Stimulated activated CD4-positive, alpha-beta T cell treated with anti-CD3 and anti-CD28 coated beads, Interleukin-4, amount 100 ng/mL, for 48 hours (primary cell): ENCODE measurements at regions not wholly inside any gene's neighbourhood (a gene's known extent, or its start where the extent isn't known, plus 50 kb on each side); places are given as distances from the start of the nearest gene placed in this dataset.
"Not testable (repeated sequence)": the region's sequence is repeated elsewhere in the genome, so short reads cannot be mapped to it uniquely, and the experiment has no call there.

Experiments
- DNase-seq, 2 donors: peaks; one replicate each; pipeline ENCODE4 v3.0.0-alpha.2; 2020; ENCODE audit warnings: low read depth in 2 of 2

DNA sequence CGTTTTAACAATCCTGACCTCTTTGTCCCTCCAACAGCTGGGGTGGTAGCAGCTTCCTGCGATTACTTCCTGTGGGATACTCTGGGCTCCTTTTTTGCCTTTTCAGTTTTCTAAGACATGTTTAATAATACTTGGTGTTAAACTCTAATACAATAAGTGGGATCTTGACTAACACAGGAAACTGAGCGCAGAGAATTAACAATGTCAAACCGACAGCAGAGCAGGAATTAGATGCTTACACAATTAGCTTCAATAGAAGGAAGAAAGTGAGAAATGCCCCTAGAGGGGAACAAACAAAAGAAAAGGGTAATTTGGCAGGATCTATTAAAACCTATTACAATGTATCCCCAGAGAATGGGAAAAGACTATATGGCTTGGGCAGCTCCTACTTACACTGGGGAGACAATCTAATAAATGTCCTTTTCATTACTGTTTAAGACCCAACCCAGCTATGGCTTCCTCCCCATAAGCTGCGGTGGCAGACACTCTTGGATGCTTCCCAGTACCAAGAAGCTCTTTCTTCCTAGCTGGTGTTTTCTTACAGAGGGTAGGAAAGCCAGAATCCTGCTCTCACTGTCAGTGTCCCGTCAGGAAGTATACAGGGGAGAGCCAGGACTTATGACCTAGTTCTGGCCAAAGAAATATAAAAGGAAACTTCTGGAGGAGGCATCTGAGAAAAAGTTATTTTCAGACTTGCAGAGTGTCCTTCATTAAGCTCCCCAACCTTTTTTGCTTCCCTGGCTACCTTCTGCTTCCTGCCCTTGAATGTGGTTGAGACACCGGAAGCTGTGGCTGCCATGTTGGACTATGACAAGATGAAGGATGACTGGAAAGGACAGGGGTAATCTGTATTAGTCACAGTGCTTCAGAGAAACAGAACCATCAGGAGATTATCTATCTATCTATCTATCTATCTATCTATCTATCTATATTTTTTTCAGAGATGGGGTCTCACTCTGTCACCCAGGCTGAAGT lies 194.1 kb upstream of the KBTBD8 start:
- no peak for DNase-seq

DNA sequence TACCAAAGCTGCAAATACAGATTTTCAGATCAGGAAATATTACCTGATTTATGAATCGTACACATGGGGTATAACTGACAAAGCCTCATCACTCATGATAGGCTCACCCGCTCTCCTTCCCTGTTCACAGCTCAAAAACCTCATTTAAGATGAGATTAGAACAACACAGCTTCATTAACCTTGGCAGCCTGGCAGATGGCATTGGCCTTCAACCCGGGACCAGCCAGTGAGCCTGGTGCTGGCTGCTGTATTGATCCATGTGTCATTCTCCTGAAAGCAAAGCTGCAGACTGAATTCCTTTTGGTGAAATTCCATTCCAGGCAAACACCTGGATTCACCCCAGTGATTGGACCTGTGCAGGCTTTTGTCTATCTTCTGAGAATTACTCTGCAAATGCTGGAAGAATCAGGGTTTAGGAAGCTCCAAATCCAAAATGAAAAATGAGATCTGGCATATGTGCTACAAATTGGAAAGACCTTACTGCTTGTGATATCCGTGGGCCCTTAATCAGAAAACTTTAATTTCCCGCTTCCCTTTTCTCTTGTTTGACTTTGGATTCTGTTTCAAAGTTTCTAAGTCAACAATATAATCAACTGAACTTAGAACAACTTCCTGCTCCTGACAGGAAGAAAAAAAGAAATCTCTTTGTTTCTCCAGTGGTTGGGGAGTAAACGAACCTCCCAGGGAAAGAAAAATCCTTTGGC lies 189.1 kb upstream of the KBTBD8 start:
- no peak for DNase-seq

DNA sequence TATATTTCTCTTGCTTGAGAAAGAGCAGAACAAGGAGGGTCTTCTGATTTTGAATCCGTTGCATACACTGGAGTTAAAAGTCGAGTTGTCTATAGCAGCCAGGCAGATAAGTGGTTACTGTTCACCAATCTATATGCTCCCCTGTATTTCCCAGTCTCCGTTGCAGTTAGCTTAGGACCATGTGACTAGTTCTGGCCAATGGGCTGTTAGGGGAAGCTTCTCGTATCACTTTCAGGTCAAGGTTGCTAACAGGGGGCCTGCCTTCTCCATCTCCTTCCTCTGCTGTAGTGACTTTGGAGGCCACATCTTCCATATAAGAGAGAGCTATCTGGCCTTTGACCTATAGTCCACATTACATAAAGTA lies 188.5 kb upstream of the KBTBD8 start:
- DNase-seq = no peak

DNA sequence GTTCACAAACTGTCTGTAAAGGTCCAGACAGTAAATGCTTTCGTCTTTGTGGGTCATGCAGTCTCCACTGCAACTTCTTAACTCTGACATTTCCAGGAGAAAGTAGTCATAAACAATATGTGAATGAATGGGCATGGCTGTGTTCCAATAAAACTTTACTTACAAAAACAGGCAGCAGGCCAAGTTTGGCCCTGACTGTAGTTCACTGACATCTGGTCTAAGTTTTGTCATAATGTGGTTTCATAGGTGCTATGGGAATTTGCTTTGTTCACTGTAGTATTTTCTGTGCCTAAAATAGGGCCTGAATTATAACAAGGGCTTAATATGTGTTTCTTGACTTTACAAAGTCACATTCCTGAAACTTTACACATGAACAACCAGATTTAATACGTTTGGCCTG lies 186.0 kb upstream of the KBTBD8 start:
- DNase-seq = no peak

DNA sequence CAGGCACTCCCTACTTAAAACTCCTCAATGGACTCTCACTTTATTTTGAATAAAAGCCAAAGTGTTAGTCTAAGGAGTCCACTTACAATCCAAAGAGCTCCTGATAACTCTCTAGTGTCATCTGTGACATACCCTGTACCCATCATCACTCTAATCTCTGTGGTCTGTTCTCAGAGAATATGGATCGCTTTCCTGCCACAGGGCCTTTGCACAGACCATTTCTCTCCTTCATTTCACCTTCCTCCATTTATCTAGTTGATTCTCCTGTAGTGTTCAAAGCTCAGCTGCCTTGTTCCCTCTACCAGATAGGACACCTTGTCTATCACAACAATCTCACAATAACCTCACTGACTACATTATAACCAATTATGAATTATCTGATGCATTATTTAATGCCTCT lies 185.4 kb upstream of the KBTBD8 start:
- no peak for DNase-seq

DNA sequence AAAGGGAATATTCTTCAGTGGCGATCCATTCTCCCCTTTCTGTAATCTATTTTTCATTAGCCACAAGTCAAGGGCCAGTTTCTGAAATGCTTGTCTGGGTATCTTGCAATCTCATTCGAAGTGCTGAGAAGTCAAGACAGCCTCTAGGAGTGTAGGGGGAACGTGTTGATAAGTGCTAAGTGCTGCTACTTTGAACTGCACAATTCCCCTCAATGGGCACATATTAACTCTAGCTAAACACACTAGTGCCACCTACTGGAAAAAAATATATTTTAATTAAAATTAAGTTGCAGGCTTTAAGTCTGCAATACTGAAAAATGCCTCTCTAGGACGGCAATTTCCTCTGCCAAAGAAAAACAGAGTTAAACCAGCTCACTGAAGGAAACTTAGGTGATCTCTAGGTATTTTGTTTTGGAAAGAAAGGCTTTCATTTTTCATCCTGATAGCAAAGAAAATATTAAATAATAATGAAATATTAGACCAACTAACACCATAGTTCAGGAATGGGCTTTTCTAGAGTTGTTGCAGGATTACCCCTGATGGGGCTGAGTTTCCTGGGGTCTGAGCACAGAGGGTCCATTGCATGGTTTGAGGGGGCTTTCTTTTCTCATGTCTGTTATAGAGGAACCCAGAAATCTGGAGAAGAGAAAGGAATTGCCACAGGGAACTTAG lies 181.9 kb upstream of the KBTBD8 start:
- DNase-seq = no peak

DNA sequence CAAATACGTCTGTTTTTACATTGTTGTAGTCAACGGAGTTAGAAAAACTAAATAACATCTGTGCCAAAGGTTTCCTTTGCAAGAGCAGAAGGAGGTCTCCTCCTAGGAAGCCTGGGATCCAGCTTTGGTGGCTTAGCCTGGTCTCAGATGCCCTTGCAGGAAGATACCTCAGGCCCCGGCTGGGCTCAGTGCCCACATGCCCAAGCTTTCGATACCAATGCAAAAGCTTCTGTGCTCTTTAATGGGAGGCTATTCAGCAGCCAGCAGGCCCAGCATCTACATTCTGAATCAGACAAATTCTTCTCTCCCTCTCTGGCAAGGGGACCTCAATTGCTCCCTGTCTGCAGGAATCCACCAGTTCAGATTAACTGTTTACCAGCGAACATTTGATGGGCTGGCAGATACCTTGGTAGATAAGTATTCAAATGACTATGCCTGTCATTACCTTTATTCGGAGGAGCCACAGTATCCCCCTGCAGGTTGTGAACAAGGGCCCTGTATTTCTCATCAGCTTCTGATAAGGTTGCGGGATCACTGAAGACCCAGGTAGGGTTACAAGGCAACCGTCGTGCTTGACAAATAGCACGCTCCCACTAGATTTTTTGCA lies 180.1 kb upstream of the KBTBD8 start:
- no peak for DNase-seq

DNA sequence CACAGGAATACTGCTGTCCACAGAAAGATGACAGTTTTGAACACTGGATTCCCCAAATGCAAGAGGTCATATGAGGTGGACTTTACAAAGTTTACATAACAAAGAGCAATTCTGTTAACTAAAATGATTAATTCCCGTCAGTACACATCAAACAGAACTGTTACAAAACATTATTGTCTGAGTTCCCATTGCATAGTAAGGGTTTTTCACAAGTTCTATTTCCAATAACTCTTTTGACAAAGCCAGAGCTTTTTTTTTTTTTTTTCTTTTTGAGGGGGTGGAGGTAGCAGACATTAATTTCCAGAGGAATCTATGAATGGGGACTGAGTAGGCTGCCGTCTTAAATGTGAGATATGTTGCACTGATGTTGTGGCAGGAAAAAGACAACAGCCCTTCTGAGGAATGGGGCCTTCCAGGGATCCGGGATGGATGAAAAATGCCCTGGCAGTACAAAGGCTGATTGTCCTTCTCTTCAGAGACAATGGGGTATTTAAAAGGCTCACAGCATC lies 178.1 kb upstream of the KBTBD8 start:
- DNase-seq = no peak

DNA sequence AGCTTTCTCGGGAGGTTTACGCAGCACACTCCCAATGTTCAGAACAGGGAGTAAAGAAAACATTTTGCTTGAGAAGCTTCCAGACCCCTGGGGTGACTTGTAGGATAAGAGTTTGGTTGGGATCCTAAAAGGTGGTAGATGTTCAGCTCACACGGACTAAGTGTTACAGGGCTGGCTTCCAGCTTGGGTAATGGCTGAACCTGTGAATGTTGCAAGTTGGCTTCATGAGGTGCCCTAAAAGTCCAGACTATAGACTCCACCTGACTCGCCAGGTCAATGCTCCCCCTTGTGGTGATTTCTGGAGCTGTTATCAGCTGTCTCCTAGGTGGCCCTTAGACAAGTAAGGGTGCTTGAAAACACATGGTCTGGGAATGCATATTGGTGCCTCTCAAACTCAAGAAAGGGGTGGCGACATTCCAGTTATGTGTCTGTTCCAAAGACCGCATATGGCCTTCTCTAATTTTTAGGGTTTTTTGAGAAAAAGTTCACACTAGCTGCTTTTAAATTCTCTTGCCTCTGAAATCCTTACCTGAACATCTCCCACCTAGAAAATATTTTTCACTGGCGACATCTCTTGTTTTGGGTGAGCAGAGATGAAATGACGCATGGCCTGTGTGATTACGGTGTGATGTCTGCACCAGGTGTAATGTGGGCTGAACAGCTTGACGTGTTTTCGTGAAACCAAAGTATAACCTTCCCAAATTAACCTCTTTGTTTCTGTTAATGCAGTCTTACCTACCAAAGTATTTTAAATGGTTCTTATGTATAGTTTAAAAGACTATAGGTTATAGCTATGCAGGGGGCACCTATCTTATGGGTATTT lies 175.7 kb upstream of the KBTBD8 start:
- peak; percentile 57 to 61 for DNase-seq

DNA sequence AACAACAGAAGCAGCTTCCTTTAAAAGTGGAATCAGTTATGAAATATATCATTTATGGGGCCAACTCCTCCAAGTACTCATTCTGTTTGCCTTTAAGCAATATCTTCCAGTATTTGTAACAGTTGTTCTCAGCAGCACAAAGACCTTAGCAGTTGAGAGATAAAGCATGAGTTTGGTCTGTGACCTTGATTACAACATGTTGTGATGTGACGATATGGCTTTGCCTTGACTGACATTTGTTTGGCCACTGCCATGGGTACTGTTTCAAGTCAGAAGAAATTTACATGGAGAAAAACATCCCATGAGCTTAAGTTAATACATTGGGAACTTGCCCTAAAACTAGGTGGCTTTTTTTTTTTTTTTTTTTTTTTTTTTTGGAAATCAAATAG lies 175.1 kb upstream of the KBTBD8 start:
- DNase-seq = no peak

DNA sequence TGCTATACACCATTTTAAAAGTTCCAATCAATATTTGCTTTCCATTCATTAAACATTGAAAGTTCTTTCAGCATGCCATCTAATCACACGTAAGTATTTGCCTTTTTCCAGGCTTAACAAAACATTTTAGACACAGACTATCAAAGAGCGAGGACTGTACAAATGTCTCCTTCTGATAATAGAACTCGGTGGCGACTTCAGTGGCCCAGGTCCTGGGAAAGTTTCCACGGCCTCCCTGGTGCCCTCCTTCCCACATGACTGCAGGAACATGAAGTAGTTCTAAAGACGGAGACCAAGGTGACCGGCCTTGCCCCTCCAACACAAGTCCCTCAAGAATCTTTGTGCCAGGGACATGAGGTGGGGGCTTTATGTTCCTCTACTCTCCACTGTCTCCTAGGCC lies 174.6 kb upstream of the KBTBD8 start:
- no peak for DNase-seq

DNA sequence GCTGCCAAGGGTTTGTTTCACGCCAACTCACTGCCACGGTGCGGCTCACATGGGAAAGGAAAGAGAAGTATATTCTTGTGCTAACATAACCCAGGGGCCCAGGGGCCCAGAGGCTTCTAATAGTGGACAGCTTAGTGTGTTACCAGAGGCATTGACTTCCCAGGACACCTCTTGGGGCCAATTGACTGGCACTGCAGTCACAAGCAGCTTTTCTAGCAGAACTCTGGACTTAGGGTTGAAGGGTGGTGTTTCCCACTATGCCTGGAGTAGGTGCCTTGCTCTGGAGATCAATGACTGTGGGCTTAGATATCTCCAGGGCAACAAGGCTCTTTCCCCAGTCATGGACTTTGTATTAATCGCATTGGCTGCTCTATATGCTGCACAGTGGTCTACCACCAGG lies 172.7 kb upstream of the KBTBD8 start:
- no peak for DNase-seq

DNA sequence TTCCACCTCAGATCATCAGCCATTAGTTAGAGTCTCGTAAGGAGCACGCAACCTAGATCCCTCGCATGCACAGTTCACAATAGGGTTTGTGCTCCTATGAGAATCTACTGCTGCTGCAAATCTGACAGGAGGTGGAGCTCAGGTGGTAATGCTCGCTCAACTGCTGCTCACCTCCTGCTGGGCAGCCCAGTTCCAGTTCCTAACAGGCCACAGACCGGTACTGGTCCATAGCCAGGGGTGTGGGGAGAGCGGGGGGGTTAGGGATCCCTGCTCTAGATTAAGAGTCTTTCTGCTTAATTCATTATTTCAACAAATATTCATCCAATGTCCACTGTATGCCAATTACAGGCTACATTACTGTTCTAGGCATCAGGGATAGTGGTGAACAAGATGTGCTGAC lies 170.4 kb upstream of the KBTBD8 start:
- DNase-seq = no peak

DNA sequence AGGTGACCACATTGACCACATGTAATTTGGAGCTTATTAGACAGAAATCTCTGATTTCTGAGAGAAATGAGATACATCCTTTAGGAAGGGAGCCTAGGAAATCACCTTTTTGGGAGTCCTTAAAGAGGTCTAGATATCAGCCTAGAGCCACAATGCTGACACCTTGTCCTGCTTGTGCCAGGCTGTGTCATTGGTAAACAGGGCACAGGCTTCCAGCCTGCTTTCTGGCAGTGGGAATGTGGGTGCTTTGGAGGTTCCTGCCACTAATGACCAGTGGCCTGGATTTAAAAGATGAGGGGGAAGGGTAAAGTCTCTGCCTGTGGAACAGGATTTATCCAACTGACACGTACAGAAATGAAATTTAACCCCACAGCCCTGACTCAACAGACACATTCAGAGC lies 169.8 kb upstream of the KBTBD8 start:
- DNase-seq = no peak

DNA sequence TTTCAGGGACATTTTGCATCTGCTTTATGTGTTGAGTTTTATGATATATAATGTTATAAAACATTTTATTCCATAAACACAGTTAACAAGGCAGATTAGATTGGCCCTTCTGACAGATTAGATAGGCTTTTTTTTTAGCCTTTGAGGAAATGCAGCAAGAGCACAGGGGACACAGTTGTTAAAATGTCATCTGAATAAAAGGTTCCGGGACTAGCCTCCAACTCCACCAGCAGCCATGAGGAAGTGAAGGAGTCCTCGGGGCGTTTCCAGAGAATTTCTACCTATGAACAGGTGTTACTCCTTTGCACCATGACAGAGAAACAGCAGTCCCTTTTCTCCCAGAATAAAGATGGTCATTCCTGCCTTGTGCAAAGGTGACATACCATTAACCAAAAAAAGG lies 167.8 kb upstream of the KBTBD8 start:
- no peak for DNase-seq

DNA sequence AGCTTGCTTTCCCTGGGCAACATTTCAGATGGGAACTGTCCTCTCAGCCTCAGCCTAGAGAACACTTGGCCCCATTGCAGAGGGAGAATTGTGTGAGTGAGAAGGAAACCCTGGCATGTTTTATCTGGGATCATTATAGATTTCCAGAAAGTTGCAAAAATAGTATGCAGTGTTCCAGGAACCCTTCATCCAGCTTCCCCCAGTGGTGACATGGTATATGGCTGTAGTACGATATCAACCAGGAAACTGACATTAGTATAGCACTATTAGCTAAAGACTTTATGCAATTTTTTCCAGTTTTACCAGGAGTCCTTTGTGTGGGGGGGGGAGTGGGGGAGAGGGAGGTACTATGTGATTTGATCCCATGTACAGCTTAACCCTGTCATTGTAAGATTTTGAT lies 166.2 kb upstream of the KBTBD8 start:
- no peak for DNase-seq

DNA sequence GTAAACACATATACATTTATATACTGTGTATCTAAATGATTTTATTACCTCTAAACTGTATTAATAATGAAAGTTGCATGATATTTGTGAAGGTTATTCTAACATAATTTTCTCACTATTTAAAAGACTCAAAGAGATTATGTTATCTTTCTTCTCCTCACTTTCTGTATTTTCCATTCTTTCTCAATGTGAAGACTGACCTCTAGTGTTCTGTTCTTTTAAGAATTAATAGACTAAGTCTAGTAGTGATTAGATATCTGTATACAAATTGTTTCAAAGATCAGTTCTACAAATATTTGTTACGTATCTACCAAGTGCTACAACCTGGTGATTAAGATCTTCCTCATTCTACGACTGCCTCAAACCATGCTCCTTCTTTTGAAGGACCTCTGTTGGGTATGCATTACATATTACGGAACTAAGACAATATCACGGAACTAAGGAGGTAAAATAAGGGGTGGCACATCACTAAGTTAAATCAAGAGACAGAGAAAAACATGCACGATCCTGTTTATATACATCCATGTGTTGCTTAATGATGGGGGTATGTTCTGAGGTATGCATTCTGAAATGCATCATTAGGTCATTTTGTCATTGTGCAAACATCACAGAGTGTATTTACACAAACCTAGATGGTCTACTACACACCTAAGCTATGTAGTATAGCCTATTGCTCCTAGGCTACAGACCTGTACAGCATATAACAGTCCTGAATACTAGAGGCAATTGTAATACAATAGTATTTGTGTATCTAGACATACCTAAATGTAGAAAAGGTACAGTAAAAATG lies 161.5 kb upstream of the KBTBD8 start:
- no peak for DNase-seq

DNA sequence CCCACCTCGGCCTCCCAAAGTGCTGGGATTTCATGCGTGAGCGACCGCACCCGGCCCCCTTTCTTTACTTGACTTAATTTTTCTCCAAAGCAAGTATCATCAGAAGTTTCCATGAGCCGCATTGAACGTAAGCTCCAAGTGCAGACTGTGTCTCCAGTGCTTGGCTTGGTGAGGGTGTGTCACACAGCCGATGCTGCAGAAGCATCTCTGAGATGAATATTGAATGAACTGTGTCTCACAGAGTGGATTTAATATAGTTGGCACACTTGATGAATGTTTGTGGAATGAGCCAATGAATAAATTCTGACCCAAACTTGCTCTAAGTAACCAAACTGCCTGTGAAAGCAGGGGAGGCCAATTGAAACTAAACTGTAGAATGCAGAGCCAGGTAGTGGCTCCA lies 159.4 kb upstream of the KBTBD8 start:
- no peak for DNase-seq

DNA sequence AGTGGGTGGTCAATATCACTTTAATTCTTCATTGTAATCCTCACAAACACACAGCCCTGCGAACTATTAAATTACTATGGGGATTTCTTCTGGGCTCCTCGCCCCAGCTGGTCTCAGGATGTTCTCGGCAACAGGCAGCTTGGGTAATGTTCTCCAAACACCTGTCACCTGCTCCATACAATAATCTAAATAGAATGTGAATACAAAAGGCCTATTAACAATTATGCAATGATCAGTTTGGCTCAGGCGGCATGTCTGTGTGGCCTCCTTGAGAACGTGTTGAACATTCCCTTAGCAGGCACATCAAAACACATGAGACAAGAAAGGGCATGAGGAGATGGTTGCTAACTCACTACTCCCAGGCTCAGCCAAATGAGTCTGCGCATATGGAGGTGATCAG lies 158.6 kb upstream of the KBTBD8 start:
- no peak for DNase-seq

DNA sequence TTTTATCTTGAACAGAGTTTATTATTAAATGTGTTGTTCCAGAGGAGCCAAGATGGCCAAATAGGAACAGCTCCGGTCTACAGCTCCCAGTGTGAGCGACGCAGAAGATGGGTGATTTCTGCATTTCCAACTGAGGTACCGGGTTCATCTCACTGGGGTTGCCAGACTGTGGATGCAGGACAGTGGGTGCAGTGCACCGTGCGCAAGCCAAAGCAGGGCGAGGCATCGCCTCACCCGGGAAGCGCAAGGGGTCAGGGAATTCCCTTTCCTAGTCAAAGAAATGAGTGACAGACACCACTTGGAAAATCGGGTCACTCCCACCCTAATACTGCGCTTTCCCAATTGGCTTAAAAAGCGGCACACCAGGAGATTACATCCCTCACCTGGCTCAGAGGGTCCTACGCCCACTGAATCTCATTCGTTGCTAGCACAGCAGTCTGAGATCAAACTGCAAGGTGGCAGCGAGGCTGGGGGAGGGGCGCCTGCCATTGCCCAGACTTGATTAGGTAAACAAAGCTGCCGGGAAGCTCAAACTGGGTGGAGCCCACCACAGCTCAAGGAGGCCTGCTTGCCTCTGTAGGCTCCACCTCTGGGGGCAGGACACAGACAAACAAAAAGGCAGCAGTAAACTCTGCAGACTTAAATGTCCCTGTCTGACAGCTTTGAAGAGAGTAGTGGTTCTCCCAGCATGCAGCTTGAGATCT lies 155.2 kb upstream of the KBTBD8 start:
- not testable (repeated sequence) for DNase-seq
